ENCODE measurements at regions not wholly inside any gene's neighbourhood (a gene's known extent, or its start where the extent isn't known, plus 50 kb on each side); places are given as distances from the start of the nearest gene placed in this dataset.

GRCh38 chr5:39898731-39899130, 474.0 kb upstream of the DAB2 start:
- DNase-seq (ENCODE audit: low read depth) = no peak
- Histone ChIP-seq H3K36me3 (ENCODE audit: control insufficient read depth, insufficient read depth, low read length) (no peaks in the 10 kb centered on the region), H3K4me3 (ENCODE audit: low read depth, low read length) (no peak overlapping the region), H3K27me3 (ENCODE audit: control insufficient read depth, insufficient read depth, low read length) (no peaks in the 10 kb centered on the region)
- TF ChIP-seq CTCF (IDR thresholded peaks at IDR 0.05; ENCODE audit: insufficient read depth, low read length, poor library complexity, severe bottlenecking) = no peak

- no peak overlapping the region for H3K4me3 ChIP-seq (ENCODE audit: low read depth, low read length)
These were observed 471.9 kb upstream of the DAB2 start for GRCh38 chr5:39896706-39897105.

GRCh38 chr5:39896104-39896503, 471.3 kb upstream of the DAB2 start:
- no peak overlapping the region for H3K4me3 ChIP-seq (ENCODE audit: low read depth, low read length)
- no peak for DNase-seq (ENCODE audit: low read depth)
- no peaks in the 10 kb centered on the region for H3K27me3 ChIP-seq (ENCODE audit: control insufficient read depth, insufficient read depth, low read length)
- no peak for TF ChIP-seq CTCF (IDR thresholded peaks at IDR 0.05; ENCODE audit: insufficient read depth, low read length, poor library complexity, severe bottlenecking)
- H3K36me3 ChIP-seq (ENCODE audit: control insufficient read depth, insufficient read depth, low read length) = no peaks in the 10 kb centered on the region

More at GRCh38 chr5:39896706-39897105, 471.9 kb upstream of the DAB2 start:
- TF ChIP-seq CTCF (IDR thresholded peaks at IDR 0.05; ENCODE audit: insufficient read depth, low read length, poor library complexity, severe bottlenecking) = no peak
- H3K36me3 ChIP-seq (ENCODE audit: control insufficient read depth, insufficient read depth, low read length) = no peaks in the 10 kb centered on the region
- H3K27me3 ChIP-seq (ENCODE audit: control insufficient read depth, insufficient read depth, low read length) = no peaks in the 10 kb centered on the region
- DNase-seq (ENCODE audit: low read depth) = no peak

- no peaks in the 10 kb centered on the region for H3K36me3 ChIP-seq (ENCODE audit: control insufficient read depth, insufficient read depth, low read length)
- H3K4me3 ChIP-seq (ENCODE audit: low read depth, low read length) = no peak overlapping the region
- no peak for TF ChIP-seq CTCF (IDR thresholded peaks at IDR 0.05; ENCODE audit: insufficient read depth, low read length, poor library complexity, severe bottlenecking)
- DNase-seq (ENCODE audit: low read depth) = no peak
- H3K27me3 ChIP-seq (ENCODE audit: control insufficient read depth, insufficient read depth, low read length) = no peaks in the 10 kb centered on the region
These were observed 467.9 kb upstream of the DAB2 start for GRCh38 chr5:39892708-39893107.

GRCh38 chr5:39891376-39891775, 466.6 kb upstream of the DAB2 start:
- Histone ChIP-seq H3K36me3 (ENCODE audit: control insufficient read depth, insufficient read depth, low read length) (no peaks in the 10 kb centered on the region), H3K4me3 (ENCODE audit: low read depth, low read length) (no peak overlapping the region)
- no peak for DNase-seq (ENCODE audit: low read depth)

More at GRCh38 chr5:39891376-39891775, 466.6 kb upstream of the DAB2 start:
- no peak for TF ChIP-seq CTCF (IDR thresholded peaks at IDR 0.05; ENCODE audit: insufficient read depth, low read length, poor library complexity, severe bottlenecking)
- H3K27me3 ChIP-seq (ENCODE audit: control insufficient read depth, insufficient read depth, low read length) = no peaks in the 10 kb centered on the region

Data from kidney epithelial cell (primary cell).